HG02870 (cell line): ENCODE measurements at regions not wholly inside any gene's neighbourhood (a gene's known extent, or its start where the extent isn't known, plus 50 kb on each side); places are given as distances from the start of the nearest gene placed in this dataset.

Experiments
- ATAC-seq: cut with Tn5 transposase; IDR thresholded peaks from one replicate; pipeline ENCODE4 v1.9.1; 2021; ENCODE audit warnings: mild to moderate bottlenecking, moderate library complexity; ENCODE audit not compliant: unreplicated experiment

GRCh38 chr18:73924307-73924706 is 223.3 kb downstream of the FBXO15 start:
- ATAC-seq, result no peak

DNA sequence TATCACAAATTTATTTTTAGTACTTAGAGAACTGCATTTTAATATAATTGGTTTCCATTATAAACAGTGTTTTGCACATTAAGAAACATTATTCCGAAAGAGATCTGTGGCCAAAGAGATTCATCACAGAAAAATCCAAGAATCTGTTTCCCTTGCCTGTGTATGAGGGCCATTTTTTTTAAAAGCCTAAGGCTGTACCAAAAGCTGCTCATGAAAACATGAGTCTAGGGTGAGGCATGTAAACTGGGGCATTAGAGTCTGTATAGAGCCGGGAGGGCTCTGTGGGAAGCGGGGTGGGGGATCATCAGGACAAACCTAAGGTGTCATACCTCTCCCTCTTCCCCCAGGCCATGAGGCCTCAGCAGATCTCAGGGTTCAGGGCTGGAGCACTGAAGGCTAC is 223.8 kb downstream of the FBXO15 start:
- ATAC-seq, result no peak

DNA sequence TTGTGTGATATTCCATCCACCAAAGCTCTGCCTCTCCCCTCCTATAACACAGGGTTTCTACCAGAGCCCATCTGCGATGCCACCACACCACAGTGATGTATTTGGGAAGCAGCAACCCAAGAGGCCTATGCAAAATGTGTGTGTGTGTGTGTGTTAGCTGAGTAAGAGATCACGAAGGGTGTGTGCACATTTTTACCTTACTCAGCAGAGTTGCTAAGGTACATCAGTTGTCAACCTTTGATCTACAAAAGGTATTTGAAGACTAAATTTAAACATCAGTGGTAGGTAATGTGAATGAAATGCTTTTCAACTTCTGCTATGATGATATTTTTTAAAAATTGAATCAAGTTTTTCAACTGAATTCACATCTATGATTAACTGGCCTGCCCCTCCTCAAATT is 227.6 kb downstream of the FBXO15 start:
- no peak for ATAC-seq

- no peak for ATAC-seq
Measured at GRCh38 chr18:73918816-73919215, 228.8 kb downstream of the FBXO15 start.

DNA sequence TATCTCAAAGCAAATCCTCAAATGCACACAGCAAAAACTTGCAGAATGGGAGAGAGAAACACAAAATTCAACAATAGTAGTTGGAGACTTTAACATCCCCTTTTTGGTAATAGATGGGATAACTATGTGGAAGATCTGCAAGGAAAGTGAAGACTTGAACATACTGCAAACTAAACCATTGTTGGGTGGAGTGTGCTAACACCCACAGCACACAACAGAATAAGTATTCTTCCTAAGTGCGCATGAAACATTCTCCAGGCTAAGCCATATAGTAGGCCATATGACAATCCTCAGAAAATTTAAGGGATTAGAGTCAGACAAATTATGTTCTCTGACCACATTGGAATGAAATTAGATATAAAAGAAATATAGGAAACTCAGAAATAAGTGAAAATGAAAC is 230.6 kb downstream of the FBXO15 start:
- ATAC-seq, result no peak

DNA sequence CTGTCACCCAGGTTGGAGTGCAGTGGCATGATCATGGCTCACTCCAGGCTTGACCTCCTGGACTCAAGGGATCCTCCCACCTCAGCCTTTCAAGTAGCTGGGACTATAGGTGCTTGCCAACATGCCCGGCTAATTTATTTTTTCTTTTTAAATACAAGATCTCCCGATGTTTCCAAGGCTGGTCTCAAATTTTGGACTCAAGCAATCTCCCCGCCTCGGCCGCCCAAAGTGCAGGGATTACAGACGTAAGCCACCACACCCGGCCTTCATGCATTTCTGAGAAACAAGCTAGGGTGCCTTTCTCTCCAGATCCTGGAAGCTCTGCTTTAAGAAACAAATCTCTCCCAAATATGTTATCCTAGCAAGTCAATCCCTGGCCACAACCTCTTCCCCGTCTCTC is 234.1 kb downstream of the FBXO15 start:
- no peak for ATAC-seq

GRCh38 chr18:73908323-73908722 is 239.3 kb downstream of the FBXO15 start:
- ATAC-seq, result no peak

GRCh38 chr18:73901566-73901965 is 246.1 kb downstream of the FBXO15 start:
- ATAC-seq, result no peak

- no peak for ATAC-seq
Measured at GRCh38 chr18:73901151-73901550, 246.5 kb downstream of the FBXO15 start.

DNA sequence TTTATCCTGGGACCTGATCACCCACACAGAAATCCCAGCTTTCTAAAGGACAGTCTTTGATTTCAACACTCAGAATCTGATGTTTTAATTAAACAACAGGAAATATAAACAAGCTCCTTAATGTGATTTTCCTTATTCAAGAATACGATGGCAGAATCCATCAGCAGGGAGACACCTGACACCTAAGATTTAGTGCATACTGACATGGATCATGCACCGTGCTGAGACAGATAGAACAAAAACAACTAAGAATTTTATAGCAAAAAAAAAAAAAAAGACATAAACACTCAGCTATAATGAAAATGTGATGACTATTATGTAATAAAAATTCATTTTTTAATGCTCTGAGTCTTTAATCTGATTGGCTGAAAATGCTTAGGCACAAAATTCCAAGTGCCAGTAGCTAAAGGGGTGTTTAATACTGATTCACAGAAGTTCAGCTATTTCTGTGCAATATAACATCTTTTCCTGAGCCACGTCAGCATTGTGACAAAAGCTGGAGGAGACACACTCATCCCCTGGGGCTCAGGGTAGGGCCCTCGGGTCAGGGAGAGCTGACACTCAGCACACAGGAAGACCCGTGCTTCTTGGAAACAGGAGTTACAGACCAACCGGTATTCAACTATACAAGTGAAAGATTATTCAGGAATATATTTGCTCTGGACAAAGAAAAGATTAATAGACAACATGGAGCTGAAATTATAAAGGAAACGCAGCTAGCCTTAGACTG is 247.4 kb downstream of the FBXO15 start:
- no peak for ATAC-seq

DNA sequence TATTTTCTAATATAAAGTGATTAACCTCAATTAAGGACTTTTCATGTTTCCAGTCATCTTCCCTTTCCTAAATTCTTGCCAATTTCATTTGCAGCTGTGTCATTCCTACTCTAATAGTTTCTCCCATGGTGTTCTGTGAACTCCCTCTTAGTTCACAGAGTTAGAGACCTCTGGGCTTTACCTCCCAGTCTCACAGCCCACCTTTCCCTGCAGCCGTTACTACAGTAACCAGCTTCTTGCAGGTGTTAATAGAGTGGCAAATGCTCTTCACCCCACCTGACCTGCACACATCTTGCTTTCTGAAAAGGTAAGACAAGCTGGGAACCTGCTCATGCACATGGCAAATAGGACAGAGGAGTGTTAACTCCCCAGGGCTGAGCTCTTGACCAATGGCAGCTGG is 250.1 kb downstream of the FBXO15 start:
- ATAC-seq, result no peak

GRCh38 chr18:73896685-73897084 is 250.9 kb downstream of the FBXO15 start:
- no peak for ATAC-seq

DNA sequence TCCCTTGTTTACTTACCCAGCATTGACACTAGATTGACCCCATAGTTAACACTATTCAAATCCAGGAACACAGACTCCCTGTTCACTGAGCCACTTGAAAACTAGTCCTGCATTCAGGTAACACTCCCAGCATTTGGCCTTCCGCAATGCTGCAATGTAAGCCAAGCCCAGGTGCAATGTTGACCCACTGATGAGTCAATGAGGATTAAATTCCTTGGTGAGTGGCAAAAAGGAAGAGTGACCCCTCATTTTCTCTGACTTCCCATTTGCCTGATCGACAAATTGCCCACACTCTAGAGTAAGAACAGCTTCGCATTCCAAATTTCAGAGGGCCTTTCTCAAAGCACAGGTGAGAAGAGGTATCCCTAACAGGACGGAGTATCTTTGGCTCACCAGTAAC is 251.9 kb downstream of the FBXO15 start:
- ATAC-seq, result no peak

- no peak for ATAC-seq
Measured at GRCh38 chr18:73893880-73894279, 253.8 kb downstream of the FBXO15 start.

DNA sequence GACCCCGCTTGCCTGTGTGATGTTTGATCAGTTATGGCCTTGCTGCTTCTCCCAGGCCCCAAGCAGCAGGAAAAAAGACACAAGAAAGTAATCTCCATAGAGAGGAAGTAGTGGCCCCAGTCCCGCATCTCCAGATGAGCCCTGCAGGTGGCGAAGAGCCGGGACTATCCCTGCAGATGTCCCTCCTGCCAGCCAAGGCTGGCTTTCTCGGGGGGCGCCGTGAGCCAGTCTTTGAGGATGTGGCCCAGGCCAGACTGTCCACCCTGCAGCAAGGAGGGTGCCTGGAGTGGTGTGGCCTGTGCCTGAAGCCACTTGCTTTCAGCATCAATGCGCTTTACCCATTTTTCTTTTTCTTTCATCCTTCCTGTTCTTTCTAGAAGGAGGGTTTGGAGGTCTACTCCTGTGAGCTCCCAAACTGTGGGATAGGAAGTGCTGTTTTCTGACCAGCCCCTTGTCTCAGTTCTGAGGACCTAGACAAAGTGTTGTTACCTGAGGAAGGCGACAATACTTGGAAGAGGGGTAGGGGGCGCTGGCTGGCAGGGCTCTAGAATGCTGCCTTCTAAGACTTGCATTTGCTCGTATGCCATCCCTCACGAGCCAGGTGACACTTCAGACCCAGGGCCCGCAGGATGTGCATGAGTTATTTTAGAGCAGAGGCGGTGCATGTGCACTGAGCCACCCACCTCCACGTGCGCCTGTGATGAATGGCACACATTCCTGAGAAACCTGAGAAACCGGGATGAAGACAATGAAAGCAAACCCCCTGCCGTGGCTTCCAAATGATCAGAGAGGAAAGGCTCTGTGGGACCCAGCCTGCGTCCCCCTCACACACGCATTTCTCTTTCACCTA is 255.8 kb downstream of the FBXO15 start:
- no peak for ATAC-seq

DNA sequence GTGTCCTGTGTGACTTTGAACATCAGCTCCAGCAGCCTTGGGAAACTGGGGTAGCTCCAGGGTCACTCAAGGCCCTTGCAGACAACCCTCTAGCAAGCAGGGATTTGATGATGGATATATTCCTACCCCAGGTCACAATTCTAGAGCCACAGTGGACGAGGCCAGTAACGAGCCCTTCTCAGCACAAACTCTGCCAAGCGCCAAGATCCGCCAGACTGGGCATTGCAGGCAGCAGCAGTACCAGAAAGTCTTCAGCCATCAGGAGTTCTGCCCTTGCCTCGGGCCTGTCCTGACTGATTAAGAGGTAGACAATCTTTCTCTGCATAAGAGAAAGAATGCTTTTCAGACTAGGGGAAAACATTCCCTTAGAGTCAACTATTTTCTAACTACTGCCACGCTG is 259.1 kb downstream of the FBXO15 start:
- ATAC-seq, result no peak

GRCh38 chr18:73887801-73888200 is 259.8 kb downstream of the FBXO15 start:
- ATAC-seq, result no peak

- ATAC-seq, result no peak
Measured at GRCh38 chr18:73884868-73885267, 262.8 kb downstream of the FBXO15 start.

DNA sequence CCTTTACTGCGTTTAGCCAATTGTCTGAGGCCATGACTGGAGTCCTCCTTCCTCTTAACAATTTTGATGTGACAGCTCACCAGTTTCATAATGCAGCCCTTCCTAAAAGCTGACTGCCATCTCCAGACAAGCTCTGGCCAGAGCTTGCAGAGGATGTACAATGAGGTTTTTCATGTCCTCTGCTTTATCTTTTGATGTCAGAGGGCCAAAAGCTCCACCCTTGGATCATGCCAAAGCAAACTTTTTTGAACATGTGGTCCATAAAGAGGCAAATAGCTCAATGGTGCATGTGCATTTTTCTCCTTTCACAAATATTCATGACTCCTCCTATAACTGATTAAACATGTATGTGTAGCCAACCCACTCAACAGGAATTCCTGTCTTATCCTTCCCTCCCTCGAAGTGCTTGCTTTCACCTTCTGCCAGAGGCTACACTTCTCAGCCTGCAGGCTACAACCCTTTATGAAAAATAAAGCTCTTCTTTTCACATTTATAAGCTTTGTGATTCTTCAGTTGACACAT is 266.2 kb downstream of the FBXO15 start:
- ATAC-seq, result no peak

DNA sequence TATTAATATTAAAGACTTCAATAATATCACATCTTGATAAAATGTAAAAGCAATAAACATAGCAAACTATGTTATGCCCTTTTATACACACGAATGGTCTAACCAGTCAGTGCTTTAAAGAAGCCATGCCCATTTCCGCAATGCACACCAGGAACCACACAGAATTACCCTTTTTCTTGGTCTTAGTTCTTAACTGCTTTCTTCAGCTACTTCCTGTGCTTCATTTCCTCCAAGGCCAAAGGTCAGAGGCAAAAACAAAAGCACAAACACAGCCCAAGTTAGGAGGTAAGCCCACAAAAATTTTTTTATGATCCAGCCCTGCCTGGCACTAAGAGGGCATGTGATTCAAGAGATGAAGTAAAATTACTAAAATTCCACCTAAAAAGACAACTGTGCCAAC is 267.2 kb downstream of the FBXO15 start:
- no peak for ATAC-seq

DNA sequence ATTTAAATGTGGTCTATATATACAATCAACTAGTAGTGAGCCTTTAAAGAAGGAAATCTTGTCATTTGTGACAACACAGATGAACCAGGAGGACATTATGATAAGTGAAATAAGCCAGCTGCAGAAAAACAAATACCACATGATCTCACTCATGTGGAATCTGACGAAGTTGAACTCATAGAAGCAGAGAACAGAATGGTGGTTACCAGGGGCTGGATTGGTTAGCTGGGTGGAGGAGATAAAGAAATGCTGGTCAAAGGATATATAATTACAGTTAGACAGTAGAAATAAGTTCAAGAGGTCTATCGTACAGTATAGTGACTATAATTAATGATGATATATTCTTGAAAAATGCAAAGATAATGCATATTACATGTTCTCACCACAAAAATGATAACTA is 267.9 kb downstream of the FBXO15 start:
- no peak for ATAC-seq

DNA sequence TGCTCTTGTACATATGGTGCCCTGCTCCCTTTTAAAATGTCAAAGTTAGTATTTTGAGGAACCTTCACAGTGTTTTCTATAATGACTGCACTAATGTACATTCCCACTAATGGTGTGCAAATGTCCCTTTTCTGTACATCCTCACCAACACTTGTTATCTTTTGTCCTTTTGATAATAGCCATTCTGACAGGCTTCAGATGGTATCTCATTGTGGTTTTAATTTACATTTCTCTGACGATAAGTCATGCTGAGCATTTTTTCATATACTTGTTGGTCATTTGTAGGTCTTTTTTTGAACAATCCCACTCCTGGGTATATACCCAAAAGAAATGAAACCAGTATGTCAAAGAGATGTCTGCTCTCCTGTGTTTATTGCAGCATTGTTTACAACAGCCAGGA is 268.3 kb downstream of the FBXO15 start:
- no peak for ATAC-seq
